H7 (cell line): ENCODE measurements at regions not wholly inside any gene's neighbourhood (a gene's known extent, or its start where the extent isn't known, plus 50 kb on each side); places are given as distances from the start of the nearest gene placed in this dataset.

ENCODE experiments used
- DNase-seq: peaks from one replicate; pipeline ENCODE4 v3.0.0; 2012
- H3K27me3 ChIP-seq: 2 replicates; pipeline ENCODE4 v1.6.0; 2011; ENCODE audit warnings: mild to moderate bottlenecking, low read length; ENCODE audit not compliant: control insufficient read depth, insufficient read depth
- H3K36me3 ChIP-seq: replicated peaks from 2 replicates; pipeline ENCODE4 v1.5.1; 2011; ENCODE audit warnings: low read length; ENCODE audit not compliant: control insufficient read depth, insufficient read depth
- H3K4me3 ChIP-seq: 2 replicates; pipeline ENCODE4 v1.5.1; 2011; ENCODE audit warnings: low read depth, mild to moderate bottlenecking, control low read depth, low read length, moderate library complexity; ENCODE audit not compliant: insufficient read depth

- Histone ChIP-seq H3K27me3 (no peaks in the 10 kb centered on the region), H3K4me3 (no peak overlapping the region), H3K36me3 (no peaks in the 10 kb centered on the region)
- no peak for DNase-seq
Observed at GRCh38 chr1:96039910-96040309, 681.7 kb upstream of the PTBP2 start.

GRCh38 chr1:96041470-96041869 is 680.1 kb upstream of the PTBP2 start:
- Histone ChIP-seq H3K27me3 (no peaks in the 10 kb centered on the region), H3K4me3 (no peak overlapping the region), H3K36me3 (no peaks in the 10 kb centered on the region)
- DNase-seq, result no peak

GRCh38 chr1:96048572-96049212 is 672.9 kb upstream of the PTBP2 start:
- Histone ChIP-seq H3K4me3 (no peak overlapping the region), H3K27me3 (no peaks in the 10 kb centered on the region), H3K36me3 (no peaks in the 10 kb centered on the region)
- DNase-seq, result no peak

GRCh38 chr1:96049759-96050409 is 671.7 kb upstream of the PTBP2 start:
- H3K4me3 ChIP-seq, result no peak overlapping the region
- no peak for DNase-seq
- H3K36me3 ChIP-seq, result no peaks in the 10 kb centered on the region
- no peaks in the 10 kb centered on the region for H3K27me3 ChIP-seq

GRCh38 chr1:96059276-96059675 is 662.3 kb upstream of the PTBP2 start:
- H3K36me3 ChIP-seq, result no peaks in the 10 kb centered on the region
- no peak overlapping the region for H3K4me3 ChIP-seq
- no peak for DNase-seq
- no peaks in the 10 kb centered on the region for H3K27me3 ChIP-seq

- DNase-seq, result no peak
- Histone ChIP-seq H3K27me3 (no peaks in the 10 kb centered on the region), H3K36me3 (no peaks in the 10 kb centered on the region), H3K4me3 (no peak overlapping the region)
Observed at GRCh38 chr1:96059736-96060135, 661.8 kb upstream of the PTBP2 start.

- Histone ChIP-seq H3K4me3 (no peak overlapping the region), H3K36me3 (no peaks in the 10 kb centered on the region), H3K27me3 (no peaks in the 10 kb centered on the region)
- peak; percentile 18 for DNase-seq
Observed at GRCh38 chr1:96060621-96061020, 661.0 kb upstream of the PTBP2 start.

GRCh38 chr1:96072021-96072420 is 649.6 kb upstream of the PTBP2 start:
- no peaks in the 10 kb centered on the region for H3K27me3 ChIP-seq
- no peak for DNase-seq
- no peaks in the 10 kb centered on the region for H3K36me3 ChIP-seq
- no peak overlapping the region for H3K4me3 ChIP-seq

GRCh38 chr1:96073100-96073499 is 648.5 kb upstream of the PTBP2 start:
- no peak for DNase-seq
- H3K36me3 ChIP-seq, result no peaks in the 10 kb centered on the region
- no peak overlapping the region for H3K4me3 ChIP-seq
- H3K27me3 ChIP-seq, result no peaks in the 10 kb centered on the region

- H3K4me3 ChIP-seq, result no peak overlapping the region
- no peaks in the 10 kb centered on the region for H3K36me3 ChIP-seq
- H3K27me3 ChIP-seq, result no peaks in the 10 kb centered on the region
- no peak for DNase-seq
Observed at GRCh38 chr1:96074422-96074821, 647.2 kb upstream of the PTBP2 start.

- Histone ChIP-seq H3K27me3 (no peaks in the 10 kb centered on the region), H3K36me3 (no peaks in the 10 kb centered on the region), H3K4me3 (no peak overlapping the region)
- no peak for DNase-seq
Observed at GRCh38 chr1:96074876-96075577, 646.6 kb upstream of the PTBP2 start.

GRCh38 chr1:96075704-96076455 is 645.7 kb upstream of the PTBP2 start:
- Histone ChIP-seq H3K27me3 (no peaks in the 10 kb centered on the region), H3K4me3 (no peak overlapping the region), H3K36me3 (no peaks in the 10 kb centered on the region)
- DNase-seq, result no peak

GRCh38 chr1:96076589-96076988 is 645.0 kb upstream of the PTBP2 start:
- H3K4me3 ChIP-seq, result no peak overlapping the region
- H3K36me3 ChIP-seq, result no peaks in the 10 kb centered on the region
- no peaks in the 10 kb centered on the region for H3K27me3 ChIP-seq
- no peak for DNase-seq

GRCh38 chr1:96079581-96079980 is 642.0 kb upstream of the PTBP2 start:
- Histone ChIP-seq H3K36me3 (no peaks in the 10 kb centered on the region), H3K4me3 (no peak overlapping the region), H3K27me3 (no peaks in the 10 kb centered on the region)
- no peak for DNase-seq

- no peak overlapping the region for H3K4me3 ChIP-seq
- no peaks in the 10 kb centered on the region for H3K36me3 ChIP-seq
- peak; percentile 9 for DNase-seq
- H3K27me3 ChIP-seq, result no peaks in the 10 kb centered on the region
Observed at GRCh38 chr1:96080925-96081324, 640.7 kb upstream of the PTBP2 start.
